Loucy (cell line): ENCODE measurements at regions not wholly inside any gene's neighbourhood (a gene's known extent, or its start where the extent isn't known, plus 50 kb on each side); places are given as distances from the start of the nearest gene placed in this dataset.

ENCODE experiments used
- H2AFZ ChIP-seq: fragments of 200-600 bp; sonication (generic); 2 replicates; pipeline ENCODE4 v1.6.0; 2016; ENCODE audit warnings: antibody characterized with exemption, mild to moderate bottlenecking, low read length, moderate library complexity
- H3F3A ChIP-seq: fragments of 200-600 bp; 2 replicates; pipeline ENCODE4 v1.6.0; 2016; ENCODE audit warnings: antibody characterized with exemption, low read depth, mild to moderate bottlenecking
- H3K27me3 ChIP-seq: fragments of 200-600 bp; sonication (generic); 2 replicates; pipeline ENCODE4 v1.6.1; 2014; ENCODE audit warnings: low read length, mild to moderate bottlenecking; ENCODE audit not compliant: insufficient read depth, poor library complexity, severe bottlenecking
- H3K36me3 ChIP-seq: fragments of 200-600 bp; sonication (generic); 2 replicates; pipeline ENCODE4 v1.6.1; 2016; ENCODE audit warnings: low read length; ENCODE audit not compliant: insufficient read depth
- H3K4me1 ChIP-seq: fragments of 200-600 bp; sonication (generic); 2 replicates; pipeline ENCODE4 v1.5.1; 2014; ENCODE audit warnings: low read length, mild to moderate bottlenecking; ENCODE audit not compliant: insufficient read depth, poor library complexity, severe bottlenecking
- H3K4me2 ChIP-seq: fragments of 200-600 bp; sonication (generic); 2 replicates; pipeline ENCODE4 v1.6.0; 2014; ENCODE audit warnings: antibody characterized with exemption, low read length, low read depth, mild to moderate bottlenecking; ENCODE audit not compliant: poor library complexity, severe bottlenecking
- H3K4me3 ChIP-seq: fragments of 200-600 bp; sonication (generic); 2 replicates; pipeline ENCODE4 v1.5.1; 2014; ENCODE audit warnings: low read length, mild to moderate bottlenecking, mixed read lengths; ENCODE audit not compliant: poor library complexity, severe bottlenecking
- H3K79me2 ChIP-seq: fragments of 200-600 bp; sonication (generic); 2 replicates; pipeline ENCODE4 v1.6.1; 2014; ENCODE audit warnings: low read length; ENCODE audit not compliant: insufficient read depth
- H3K9ac ChIP-seq: fragments of 200-600 bp; sonication (generic); 2 replicates; pipeline ENCODE4 v1.6.0; 2014; ENCODE audit warnings: mild to moderate bottlenecking, low read depth, low read length, moderate library complexity; ENCODE audit not compliant: poor library complexity, severe bottlenecking
- H3K9me2 ChIP-seq: fragments of 200-600 bp; sonication (generic); replicated peaks from 2 replicates; pipeline ENCODE4 v1.6.1; 2016; ENCODE audit warnings: low read depth, low read length, mixed read lengths
- H3K9me3 ChIP-seq: fragments of 200-600 bp; sonication (generic); 2 replicates; pipeline ENCODE4 v1.6.1; 2014; ENCODE audit warnings: mild to moderate bottlenecking, antibody characterized with exemption, low read length, low read depth; ENCODE audit not compliant: insufficient read depth
- H4K20me1 ChIP-seq: fragments of 200-600 bp; sonication (generic); 2 replicates; pipeline ENCODE4 v1.6.0; 2014; ENCODE audit warnings: antibody characterized with exemption, low read length, mild to moderate bottlenecking; ENCODE audit not compliant: insufficient read depth, poor library complexity, severe bottlenecking
- EZH2phosphoT487 ChIP-seq: fragments of 200-600 bp; IDR thresholded peaks from 2 replicates; pipeline ENCODE4 v1.6.1; 2018; ENCODE audit warnings: antibody characterized with exemption, mild to moderate bottlenecking, moderate library complexity, borderline replicate concordance
- TF ChIP-seq, protein P1 (sequence below): fragments of 200-600 bp; sonication (generic); conservative IDR thresholded peaks from 2 replicates; pipeline ENCODE4 v1.5.1; 2014; ENCODE audit warnings: mild to moderate bottlenecking, antibody characterized with exemption, low read length

DNA sequence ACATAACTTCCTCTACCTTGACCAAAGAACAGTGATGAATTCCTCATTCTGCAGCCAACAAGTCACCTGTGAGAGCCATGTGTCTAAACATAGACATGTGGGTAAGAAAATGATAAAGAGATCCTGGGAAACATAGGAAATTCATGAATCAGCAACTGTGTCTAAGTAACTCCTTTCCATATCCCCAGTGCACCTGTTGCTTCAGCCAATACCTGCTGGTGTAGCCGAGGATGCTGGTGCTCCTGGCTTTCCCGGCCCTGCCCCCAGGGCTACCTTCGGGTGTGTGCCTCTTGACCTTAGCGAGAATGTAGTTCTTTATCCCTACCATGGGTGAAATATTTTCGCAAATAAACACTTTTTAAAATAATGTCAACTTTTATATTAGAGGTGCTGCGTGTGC lies 114.1 kb downstream of the OR13A1 start:
- Histone ChIP-seq H3K4me2 (no peak overlapping the region), H3K4me3 (no peak overlapping the region), H3K9me2 (no peaks in the 10 kb centered on the region), H3F3A (peaks cover 2% of the 10 kb centered on the region; the same call in 1 of the 2 replicates), H4K20me1 (no peaks in the 10 kb centered on the region), H3K79me2 (no peaks in the 10 kb centered on the region), H3K4me1 (no peaks in the 10 kb centered on the region), H3K27me3 (no peaks in the 10 kb centered on the region), H2AFZ (no peak overlapping the region), H3K9ac (no peak overlapping the region), H3K36me3 (no peaks in the 10 kb centered on the region), H3K9me3 (no peaks in the 10 kb centered on the region)
- TF ChIP-seq, protein P1, sequence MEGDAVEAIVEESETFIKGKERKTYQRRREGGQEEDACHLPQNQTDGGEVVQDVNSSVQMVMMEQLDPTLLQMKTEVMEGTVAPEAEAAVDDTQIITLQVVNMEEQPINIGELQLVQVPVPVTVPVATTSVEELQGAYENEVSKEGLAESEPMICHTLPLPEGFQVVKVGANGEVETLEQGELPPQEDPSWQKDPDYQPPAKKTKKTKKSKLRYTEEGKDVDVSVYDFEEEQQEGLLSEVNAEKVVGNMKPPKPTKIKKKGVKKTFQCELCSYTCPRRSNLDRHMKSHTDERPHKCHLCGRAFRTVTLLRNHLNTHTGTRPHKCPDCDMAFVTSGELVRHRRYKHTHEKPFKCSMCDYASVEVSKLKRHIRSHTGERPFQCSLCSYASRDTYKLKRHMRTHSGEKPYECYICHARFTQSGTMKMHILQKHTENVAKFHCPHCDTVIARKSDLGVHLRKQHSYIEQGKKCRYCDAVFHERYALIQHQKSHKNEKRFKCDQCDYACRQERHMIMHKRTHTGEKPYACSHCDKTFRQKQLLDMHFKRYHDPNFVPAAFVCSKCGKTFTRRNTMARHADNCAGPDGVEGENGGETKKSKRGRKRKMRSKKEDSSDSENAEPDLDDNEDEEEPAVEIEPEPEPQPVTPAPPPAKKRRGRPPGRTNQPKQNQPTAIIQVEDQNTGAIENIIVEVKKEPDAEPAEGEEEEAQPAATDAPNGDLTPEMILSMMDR = no peak
- TF ChIP-seq EZH2phosphoT487 = no peak

DNA sequence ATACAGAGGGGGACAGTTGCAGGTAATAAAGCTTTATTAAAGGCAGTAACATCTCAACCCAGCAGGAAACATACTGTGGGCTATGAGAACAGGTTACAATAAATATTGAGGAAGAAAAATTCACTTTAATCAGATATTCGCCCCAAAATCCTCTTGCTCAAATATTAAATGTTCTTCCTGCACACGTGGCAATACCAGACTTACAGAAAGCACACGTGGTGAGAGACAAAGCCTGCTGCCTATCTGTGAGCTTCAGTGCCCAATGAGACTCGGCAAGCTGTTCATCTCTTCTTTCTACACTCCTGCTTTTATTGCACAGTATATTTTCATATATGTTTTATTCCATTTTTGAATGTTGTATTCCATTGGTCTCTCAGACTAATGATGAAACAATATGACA lies 113.2 kb downstream of the OR13A1 start:
- Histone ChIP-seq H3K9me2 (no peaks in the 10 kb centered on the region), H3K79me2 (no peaks in the 10 kb centered on the region), H3K36me3 (no peaks in the 10 kb centered on the region), H3K9ac (no peak overlapping the region), H3K4me2 (no peak overlapping the region), H3K4me3 (no peak overlapping the region), H3K4me1 (no peaks in the 10 kb centered on the region), H3K9me3 (no peaks in the 10 kb centered on the region), H3K27me3 (no peaks in the 10 kb centered on the region), H3F3A (no peaks in the 10 kb centered on the region), H4K20me1 (no peaks in the 10 kb centered on the region), H2AFZ (no peak overlapping the region)
- TF ChIP-seq EZH2phosphoT487 = no peak
- TF ChIP-seq, protein P1 = no peak

DNA sequence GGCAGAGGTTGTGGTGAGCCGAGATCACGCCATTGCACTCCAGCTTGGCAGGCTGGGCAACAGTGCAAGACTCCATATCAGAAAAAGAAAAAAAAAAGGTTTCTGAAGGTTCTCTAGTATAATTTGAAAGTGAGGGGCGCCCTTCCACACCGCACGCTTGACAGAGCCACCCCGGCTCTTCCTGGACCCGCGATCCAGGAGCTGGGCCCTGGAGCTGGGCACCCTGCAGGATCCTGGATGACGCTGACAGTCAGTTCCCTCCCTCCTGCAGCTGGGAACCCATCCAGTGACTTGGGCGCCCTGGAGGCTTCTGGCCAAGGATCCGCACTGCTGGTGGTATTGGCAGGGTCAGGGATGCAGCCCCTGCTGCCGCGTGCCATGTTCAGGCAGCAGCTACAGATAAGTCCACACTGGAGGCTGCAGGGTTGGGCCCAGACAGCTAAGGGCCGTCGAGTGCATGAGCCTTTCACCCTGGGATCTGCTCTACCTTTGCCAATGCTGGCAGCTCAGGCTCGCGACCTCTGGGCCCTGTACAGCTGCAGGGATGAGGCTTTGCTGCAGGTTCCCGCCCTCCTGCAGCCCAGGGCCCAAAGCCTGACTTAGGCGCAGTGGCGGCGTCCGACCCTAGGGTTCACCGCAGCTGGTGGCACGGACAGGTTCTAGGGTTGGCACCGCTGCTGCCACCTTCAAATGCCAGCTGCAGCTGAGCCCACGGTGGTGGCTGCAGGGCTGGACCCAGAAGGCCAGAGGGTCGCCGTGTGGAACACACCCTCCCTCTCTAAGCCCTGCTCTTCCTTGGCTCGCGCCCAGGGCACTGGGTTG lies 110.2 kb downstream of the OR13A1 start:
- Histone ChIP-seq H3K9ac (no peak overlapping the region), H3F3A (no peaks in the 10 kb centered on the region), H3K9me3 (no peaks in the 10 kb centered on the region), H3K9me2 (no peaks in the 10 kb centered on the region), H2AFZ (no peak overlapping the region), H3K79me2 (no peaks in the 10 kb centered on the region), H3K36me3 (no peaks in the 10 kb centered on the region), H3K27me3 (no peaks in the 10 kb centered on the region), H3K4me3 (no peak overlapping the region), H3K4me1 (no peaks in the 10 kb centered on the region), H3K4me2 (no peak overlapping the region), H4K20me1 (no peaks in the 10 kb centered on the region)
- TF ChIP-seq EZH2phosphoT487 = no peak
- TF ChIP-seq, protein P1 = no peak
